ENCODE measurements at regions not wholly inside any gene's neighbourhood (a gene's known extent, or its start where the extent isn't known, plus 50 kb on each side); places are given as distances from the start of the nearest gene placed in this dataset.

DNA sequence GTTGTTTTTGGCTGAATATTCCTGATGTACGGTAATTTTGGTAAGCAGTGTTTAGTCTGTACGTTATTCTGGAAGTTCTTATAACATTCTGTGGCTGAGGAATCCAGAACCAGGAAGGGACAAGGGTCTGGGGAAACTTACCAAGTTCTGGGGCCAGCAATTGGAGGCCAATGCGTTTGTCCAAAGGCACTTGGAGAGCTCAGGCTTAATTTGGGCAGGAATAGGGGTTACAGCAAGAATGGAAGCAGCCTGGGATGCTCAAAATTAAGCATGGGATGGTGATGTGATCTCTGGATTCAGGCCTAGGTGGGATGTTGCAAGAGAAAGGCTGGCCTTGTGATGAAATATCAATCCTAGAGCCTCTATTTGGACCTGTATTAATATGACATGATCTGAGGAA, 235.2 kb upstream of the NOX3 start:
- Mint-ChIP-seq H3K4me1 (no peaks in the 10 kb centered on the region), H3K27me3 (ENCODE audit: low read depth) (no peaks in the 10 kb centered on the region), H3K4me3 (no peak overlapping the region), H3K27ac (no peak overlapping the region), H3K9me3 (no peaks in the 10 kb centered on the region), H3K36me3 (no peaks in the 10 kb centered on the region)
- TF ChIP-seq, protein P1, sequence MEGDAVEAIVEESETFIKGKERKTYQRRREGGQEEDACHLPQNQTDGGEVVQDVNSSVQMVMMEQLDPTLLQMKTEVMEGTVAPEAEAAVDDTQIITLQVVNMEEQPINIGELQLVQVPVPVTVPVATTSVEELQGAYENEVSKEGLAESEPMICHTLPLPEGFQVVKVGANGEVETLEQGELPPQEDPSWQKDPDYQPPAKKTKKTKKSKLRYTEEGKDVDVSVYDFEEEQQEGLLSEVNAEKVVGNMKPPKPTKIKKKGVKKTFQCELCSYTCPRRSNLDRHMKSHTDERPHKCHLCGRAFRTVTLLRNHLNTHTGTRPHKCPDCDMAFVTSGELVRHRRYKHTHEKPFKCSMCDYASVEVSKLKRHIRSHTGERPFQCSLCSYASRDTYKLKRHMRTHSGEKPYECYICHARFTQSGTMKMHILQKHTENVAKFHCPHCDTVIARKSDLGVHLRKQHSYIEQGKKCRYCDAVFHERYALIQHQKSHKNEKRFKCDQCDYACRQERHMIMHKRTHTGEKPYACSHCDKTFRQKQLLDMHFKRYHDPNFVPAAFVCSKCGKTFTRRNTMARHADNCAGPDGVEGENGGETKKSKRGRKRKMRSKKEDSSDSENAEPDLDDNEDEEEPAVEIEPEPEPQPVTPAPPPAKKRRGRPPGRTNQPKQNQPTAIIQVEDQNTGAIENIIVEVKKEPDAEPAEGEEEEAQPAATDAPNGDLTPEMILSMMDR (IDR thresholded peaks at IDR 0.05; ENCODE audit: unreplicated experiment) = no peak
- DNase-seq (ENCODE audit: low spot score in 2 of 2, unreplicated experiment in 2 of 2) = no peak

DNA sequence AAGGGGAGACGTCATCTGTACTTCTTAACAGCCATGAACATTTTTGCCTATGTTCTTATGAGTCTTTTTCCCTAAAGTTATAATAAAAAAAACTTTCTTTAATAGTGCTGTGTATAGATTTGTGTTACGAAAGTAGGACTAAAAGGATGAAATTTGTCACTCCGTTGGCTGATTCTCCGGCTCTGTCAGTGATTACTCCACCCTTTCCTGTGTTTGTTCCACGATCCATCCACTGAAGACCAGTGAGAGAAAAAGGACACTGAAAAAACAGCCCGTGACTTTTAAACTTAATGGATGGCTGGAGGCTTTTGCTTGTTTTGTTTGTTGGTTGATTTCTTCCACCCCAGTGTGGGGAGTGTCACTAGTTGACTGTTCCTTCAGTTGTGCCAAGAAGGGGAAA, 232.0 kb upstream of the NOX3 start:
- no peaks in the 10 kb centered on the region for H3K36me3 Mint-ChIP-seq
- H3K27ac Mint-ChIP-seq = no peak overlapping the region
- no peaks in the 10 kb centered on the region for H3K9me3 Mint-ChIP-seq
- no peak for DNase-seq (ENCODE audit: low spot score in 2 of 2, unreplicated experiment in 2 of 2)
- TF ChIP-seq, protein P1 (IDR thresholded peaks at IDR 0.05; ENCODE audit: unreplicated experiment) = no peak
- no peaks in the 10 kb centered on the region for H3K27me3 Mint-ChIP-seq (ENCODE audit: low read depth)
- no peak overlapping the region for H3K4me3 Mint-ChIP-seq
- H3K4me1 Mint-ChIP-seq = peaks cover 3% of the 10 kb centered on the region

DNA sequence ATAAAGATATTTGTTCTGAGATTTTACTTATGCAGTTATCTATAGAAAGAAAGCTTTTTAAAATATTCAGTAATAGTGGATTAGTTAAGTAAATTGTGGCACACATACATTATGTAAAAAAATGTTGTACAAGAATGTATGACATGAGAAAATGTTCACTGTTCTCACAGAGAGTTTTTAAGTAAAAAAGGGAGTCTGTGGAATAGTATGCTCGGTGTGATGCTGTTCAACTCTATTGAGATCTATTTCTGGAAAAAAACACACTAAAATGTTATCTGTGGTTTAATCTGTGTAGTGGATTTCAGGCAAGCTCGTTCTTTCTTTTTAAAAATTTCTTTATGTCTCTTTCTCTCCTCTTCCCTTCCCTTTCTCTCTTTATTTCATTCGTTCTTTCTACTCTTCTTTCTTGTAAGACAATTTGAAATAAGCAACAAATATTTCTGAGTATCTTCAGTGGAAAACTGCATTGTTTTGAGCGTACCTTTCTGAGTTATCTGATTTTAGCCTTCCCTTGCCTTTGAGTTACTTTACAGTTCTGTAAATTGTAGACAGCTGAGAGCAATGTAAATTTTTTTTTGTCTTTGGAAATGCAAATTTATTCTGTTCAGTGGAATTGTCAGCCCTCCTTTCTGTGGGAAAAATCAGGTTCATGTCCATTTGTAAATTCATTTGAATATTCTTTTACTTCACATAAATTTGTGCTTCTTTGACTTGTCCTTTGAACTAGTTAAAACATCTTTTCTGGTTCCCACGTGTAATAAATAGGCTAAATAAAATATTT, 229.0 kb upstream of the NOX3 start:
- Mint-ChIP-seq H3K9me3 (no peaks in the 10 kb centered on the region), H3K4me1 (peaks cover 3% of the 10 kb centered on the region), H3K27me3 (ENCODE audit: low read depth) (no peaks in the 10 kb centered on the region), H3K4me3 (no peak overlapping the region), H3K36me3 (no peaks in the 10 kb centered on the region), H3K27ac (no peak overlapping the region)
- DNase-seq (ENCODE audit: low spot score in 2 of 2, unreplicated experiment in 2 of 2) = no peak
- TF ChIP-seq, protein P1 (IDR thresholded peaks at IDR 0.05; ENCODE audit: unreplicated experiment) = no peak

DNA sequence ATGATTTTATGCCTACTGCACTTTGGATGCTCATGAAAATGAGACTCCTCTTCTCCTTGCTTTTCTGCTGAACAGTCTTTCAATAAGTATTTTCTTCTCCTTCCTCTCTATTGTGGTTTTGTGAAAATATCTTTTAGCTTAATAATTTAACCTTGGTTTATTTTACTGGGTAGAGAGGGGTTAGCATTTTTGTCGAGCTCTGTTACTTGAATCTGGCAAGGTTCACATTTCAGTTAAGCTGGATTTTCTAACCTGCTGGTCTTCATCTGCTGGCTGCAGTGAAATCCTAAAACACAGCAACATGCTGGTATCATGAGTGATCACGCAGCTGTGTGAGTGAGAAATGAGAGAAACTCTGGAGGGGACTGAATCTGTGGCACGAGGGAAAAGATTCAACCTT, 222.7 kb upstream of the NOX3 start:
- H3K27me3 Mint-ChIP-seq (ENCODE audit: low read depth) = peaks cover 10% of the 10 kb centered on the region
- no peaks in the 10 kb centered on the region for H3K4me1 Mint-ChIP-seq
- H3K27ac Mint-ChIP-seq = no peak overlapping the region
- H3K4me3 Mint-ChIP-seq = no peak overlapping the region
- no peaks in the 10 kb centered on the region for H3K36me3 Mint-ChIP-seq
- no peaks in the 10 kb centered on the region for H3K9me3 Mint-ChIP-seq
- TF ChIP-seq, protein P1 (IDR thresholded peaks at IDR 0.05; ENCODE audit: unreplicated experiment) = no peak
- no peak for DNase-seq (ENCODE audit: low spot score in 2 of 2, unreplicated experiment in 2 of 2)

DNA sequence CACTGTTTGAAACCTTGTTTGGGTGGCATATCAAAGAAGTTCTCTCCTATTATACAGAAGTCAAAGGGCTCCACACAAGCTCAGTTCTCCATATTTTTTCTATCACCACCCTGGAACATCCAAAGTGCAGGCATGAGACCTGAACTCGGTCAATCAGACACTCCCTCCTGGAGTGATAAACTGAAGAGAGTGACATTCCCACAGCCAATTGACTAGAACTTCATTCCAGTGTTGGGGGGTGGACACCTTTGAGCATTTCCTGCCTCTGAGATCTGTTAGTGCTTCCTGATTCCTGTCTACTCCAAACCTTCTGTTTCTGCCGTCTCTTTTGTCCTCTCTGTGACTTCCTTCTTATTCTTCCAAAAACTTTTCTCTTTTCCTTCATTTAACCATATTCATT, 220.7 kb upstream of the NOX3 start:
- TF ChIP-seq, protein P1 (IDR thresholded peaks at IDR 0.05; ENCODE audit: unreplicated experiment) = no peak
- Mint-ChIP-seq H3K27ac (no peak overlapping the region), H3K27me3 (ENCODE audit: low read depth) (peaks cover 14% of the 10 kb centered on the region), H3K9me3 (no peaks in the 10 kb centered on the region), H3K4me3 (no peak overlapping the region), H3K4me1 (no peaks in the 10 kb centered on the region), H3K36me3 (no peaks in the 10 kb centered on the region)
- DNase-seq (ENCODE audit: low spot score in 2 of 2, unreplicated experiment in 2 of 2) = no peak

Measured in mesothelial cell of epicardium (in vitro differentiated cells).